ENCODE measurements at regions not wholly inside any gene's neighbourhood (a gene's known extent, or its start where the extent isn't known, plus 50 kb on each side); places are given as distances from the start of the nearest gene placed in this dataset.

- TF ChIP-seq CTCF (IDR thresholded peaks at IDR 0.05; ENCODE audit: insufficient read depth, low read length) = no peak
- DNase-seq (ENCODE audit: low read depth) = no peak
- H3K4me3 ChIP-seq (ENCODE audit: low read depth, low read length) = no peak overlapping the region
Observed at GRCh38 chr2:19723021-19723420, 178.8 kb downstream of the TTC32 start.

GRCh38 chr2:19722531-19722971 lies 179.2 kb downstream of the TTC32 start:
- no peak for DNase-seq (ENCODE audit: low read depth)
- no peak for TF ChIP-seq CTCF (IDR thresholded peaks at IDR 0.05; ENCODE audit: insufficient read depth, low read length)
- no peak overlapping the region for H3K4me3 ChIP-seq (ENCODE audit: low read depth, low read length)

GRCh38 chr2:19720306-19720705 lies 181.5 kb downstream of the TTC32 start:
- DNase-seq (ENCODE audit: low read depth) = no peak
- no peak for TF ChIP-seq CTCF (IDR thresholded peaks at IDR 0.05; ENCODE audit: insufficient read depth, low read length)

GRCh38 chr2:19719540-19719939 lies 182.2 kb downstream of the TTC32 start:
- DNase-seq (ENCODE audit: low read depth) = no peak
- TF ChIP-seq CTCF (IDR thresholded peaks at IDR 0.05; ENCODE audit: insufficient read depth, low read length) = no peak
- H3K4me3 ChIP-seq (ENCODE audit: low read depth, low read length) = no peak overlapping the region

More at GRCh38 chr2:19720306-19720705, 181.5 kb downstream of the TTC32 start:
- H3K4me3 ChIP-seq (ENCODE audit: low read depth, low read length) = no peak overlapping the region

- no peak for TF ChIP-seq CTCF (IDR thresholded peaks at IDR 0.05; ENCODE audit: insufficient read depth, low read length)
- DNase-seq (ENCODE audit: low read depth) = no peak
- no peak overlapping the region for H3K4me3 ChIP-seq (ENCODE audit: low read depth, low read length)
Observed at GRCh38 chr2:19717446-19717845, 184.3 kb downstream of the TTC32 start.

GRCh38 chr2:19714926-19715325 lies 186.9 kb downstream of the TTC32 start:
- TF ChIP-seq CTCF (IDR thresholded peaks at IDR 0.05; ENCODE audit: insufficient read depth, low read length) = no peak
- peak; percentile 11 for DNase-seq (ENCODE audit: low read depth)
- H3K4me3 ChIP-seq (ENCODE audit: low read depth, low read length) = no peak overlapping the region

GRCh38 chr2:19712850-19713249 lies 188.9 kb downstream of the TTC32 start:
- no peak for DNase-seq (ENCODE audit: low read depth)
- no peak overlapping the region for H3K4me3 ChIP-seq (ENCODE audit: low read depth, low read length)
- no peak for TF ChIP-seq CTCF (IDR thresholded peaks at IDR 0.05; ENCODE audit: insufficient read depth, low read length)

Measured in fibroblast of the aortic adventitia (primary cell).